NCI-H1417 treated with DMSO at 0.1 percent for 48 hours (cell line): ENCODE measurements at regions not wholly inside any gene's neighbourhood (a gene's known extent, or its start where the extent isn't known, plus 50 kb on each side); places are given as distances from the start of the nearest gene placed in this dataset.
"Not testable (repeated sequence)": the region's sequence is repeated elsewhere in the genome, so short reads cannot be mapped to it uniquely, and the experiment has no call there.

Experiments used
- DNase-seq: peaks from one replicate; lab custom pipeline; 2025; lab: John Stamatoyannopoulos, UW

DNA sequence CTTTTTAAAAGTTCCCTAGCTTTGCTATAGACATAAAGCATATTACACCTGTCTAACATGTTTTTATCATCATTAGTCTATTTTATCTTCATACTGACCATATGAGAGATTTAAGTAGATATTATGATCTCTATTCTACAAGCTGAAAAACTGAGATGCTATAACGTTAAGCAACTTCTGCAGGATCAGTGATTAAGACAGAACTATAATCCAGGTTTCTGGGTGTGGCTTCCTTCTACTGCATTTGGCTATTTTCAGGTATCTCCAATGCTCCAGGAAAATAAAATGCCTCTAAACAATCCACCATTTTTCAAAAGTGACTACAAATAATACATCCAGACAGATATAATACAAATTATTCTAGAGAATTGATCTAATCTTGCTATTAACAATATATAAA is 53.4 kb downstream of the RGS2 start:
- no peak for DNase-seq

DNA sequence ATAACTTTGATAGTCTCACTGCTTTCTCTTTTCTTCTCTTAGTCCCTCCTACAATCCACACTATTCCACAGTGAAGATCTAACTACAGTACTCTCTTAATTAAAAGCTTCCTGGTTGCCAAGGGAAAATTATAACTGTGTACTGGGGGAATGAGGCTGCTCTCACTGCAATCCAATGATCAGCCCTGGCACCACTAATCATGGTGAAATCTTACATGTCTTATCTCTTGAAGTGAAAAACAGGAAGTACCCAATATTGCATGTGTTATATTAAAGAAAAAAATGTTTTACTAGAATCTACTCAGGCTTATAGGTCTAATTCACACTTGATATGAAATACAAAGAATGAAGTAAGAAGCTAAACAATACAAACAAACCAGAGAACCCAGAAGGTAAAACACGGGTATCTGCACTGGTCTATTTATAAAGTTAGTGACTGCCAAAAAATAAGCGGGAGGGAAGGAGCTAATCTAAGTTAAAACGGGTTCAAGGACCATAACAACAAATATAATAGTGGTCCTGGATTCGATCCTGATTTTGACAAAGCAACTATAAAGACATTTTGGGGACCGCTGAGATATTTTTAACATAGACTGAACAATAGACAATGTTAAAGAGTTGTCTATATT is 57.5 kb downstream of the RGS2 start:
- no peak for DNase-seq

DNA sequence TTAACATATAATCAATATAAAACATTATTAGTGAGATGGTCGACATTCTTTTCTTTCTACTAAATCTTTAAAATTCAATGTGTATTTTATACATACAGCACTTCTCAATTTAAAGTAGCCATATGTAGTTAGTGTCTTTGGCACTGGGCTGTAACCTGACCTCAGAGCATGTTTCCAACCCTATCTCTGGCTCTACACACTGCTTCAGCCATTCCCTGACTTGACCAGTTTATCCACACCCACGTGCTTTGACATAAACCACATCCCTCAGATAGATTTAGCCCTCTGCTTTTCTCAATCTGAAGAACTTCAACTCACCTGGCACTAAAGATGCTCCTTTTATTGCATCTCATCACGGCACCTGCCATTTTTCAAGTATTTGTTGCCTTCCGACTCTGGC is 58.3 kb downstream of the RGS2 start:
- no peak for DNase-seq

DNA sequence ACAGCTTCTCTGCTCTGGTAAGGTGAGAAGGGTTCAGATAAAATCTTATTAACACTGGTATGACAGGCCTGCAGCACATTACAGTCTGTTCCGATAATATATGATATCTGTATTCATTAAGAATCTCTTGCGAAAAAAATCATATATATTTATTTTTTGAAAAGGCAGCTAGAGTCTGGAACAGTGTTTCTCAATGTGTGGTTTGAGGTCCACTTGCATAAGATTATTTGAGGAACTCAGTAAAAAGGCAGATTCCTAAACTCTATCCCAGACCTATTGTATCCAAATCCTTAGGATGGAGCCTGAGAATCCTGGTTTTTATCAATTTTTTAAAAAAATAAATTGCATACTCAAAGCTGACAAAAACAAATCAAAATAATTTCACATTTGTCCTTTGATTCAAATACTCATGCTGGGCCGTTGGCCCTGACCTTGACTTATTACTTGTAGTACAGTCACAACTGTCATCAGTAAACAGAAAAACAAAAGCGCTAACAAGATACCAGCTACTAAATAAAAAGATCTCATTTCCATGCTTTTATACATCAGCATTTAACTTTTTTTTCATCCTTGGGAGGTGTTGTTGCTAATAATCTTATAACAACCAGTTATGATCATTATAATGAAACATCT is 60.6 kb downstream of the RGS2 start:
- no peak for DNase-seq

GRCh38 chr1:192872010-192872409 is 63.2 kb downstream of the RGS2 start:
- no peak for DNase-seq

DNA sequence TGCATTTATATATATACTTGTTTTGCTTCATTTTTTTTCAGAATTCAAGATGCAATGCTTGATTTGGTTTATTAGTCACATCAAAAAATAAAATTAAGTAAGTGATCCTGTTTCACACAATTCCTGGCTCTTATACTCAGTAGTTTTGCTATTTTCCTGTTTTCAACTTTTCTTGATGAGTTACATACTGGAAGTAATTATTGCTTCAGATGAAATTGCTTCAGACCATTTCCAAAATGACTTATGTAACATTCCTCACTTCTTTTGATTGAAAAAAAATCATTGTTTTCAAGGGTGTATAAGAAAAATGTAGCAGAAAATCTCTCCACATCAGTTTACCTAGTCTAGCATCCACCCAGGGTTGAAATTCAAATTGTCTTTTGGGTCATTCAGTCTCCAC is 65.0 kb downstream of the RGS2 start:
- no peak for DNase-seq

- no peak for DNase-seq
Observed at GRCh38 chr1:192876633-192877032, 67.8 kb downstream of the RGS2 start.

- no peak for DNase-seq
Observed at GRCh38 chr1:192877283-192877886, 68.5 kb downstream of the RGS2 start.

DNA sequence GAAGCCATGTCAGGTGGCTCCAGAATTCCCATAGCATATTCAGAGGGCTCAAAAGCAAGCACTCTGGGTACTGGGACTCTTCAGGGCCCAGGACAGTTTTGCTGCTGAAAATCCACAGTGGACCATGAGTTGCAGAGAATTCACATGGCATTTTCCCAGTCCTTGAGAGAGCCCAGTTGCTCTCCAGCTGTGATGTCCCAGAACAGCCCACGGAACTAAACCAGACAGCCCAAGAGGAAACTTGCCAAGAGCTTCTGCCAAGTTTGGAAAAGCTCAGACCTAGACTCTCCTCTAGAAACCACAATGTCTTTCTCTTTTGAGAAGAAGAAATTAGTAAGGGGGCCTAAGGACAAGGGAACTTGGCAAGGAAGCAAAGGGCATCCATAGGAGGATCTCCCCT is 69.4 kb downstream of the RGS2 start:
- no peak for DNase-seq

GRCh38 chr1:192879406-192879805 is 70.6 kb downstream of the RGS2 start:
- no peak for DNase-seq

DNA sequence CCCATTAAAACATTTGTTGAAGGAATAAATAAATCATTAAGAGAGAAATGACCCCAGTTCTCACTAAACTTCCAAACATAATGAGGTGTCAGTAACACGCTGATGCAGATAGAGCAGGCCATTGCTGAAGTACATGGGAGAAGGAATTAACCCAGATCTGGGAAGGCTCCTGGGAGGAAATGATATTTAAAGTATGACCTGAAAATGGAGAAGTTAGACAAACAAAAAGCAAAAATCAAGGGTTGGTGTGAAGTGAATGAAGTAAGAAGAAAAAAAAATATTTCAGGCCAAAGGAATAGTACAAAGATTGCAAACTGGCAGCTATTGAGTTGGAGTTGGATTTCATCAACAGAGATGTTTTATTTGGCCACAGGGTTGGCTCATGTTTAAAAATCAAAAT is 71.4 kb downstream of the RGS2 start:
- DNase-seq, result no peak

- DNase-seq, result no peak
Observed at GRCh38 chr1:192884241-192884640, 75.4 kb downstream of the RGS2 start.

DNA sequence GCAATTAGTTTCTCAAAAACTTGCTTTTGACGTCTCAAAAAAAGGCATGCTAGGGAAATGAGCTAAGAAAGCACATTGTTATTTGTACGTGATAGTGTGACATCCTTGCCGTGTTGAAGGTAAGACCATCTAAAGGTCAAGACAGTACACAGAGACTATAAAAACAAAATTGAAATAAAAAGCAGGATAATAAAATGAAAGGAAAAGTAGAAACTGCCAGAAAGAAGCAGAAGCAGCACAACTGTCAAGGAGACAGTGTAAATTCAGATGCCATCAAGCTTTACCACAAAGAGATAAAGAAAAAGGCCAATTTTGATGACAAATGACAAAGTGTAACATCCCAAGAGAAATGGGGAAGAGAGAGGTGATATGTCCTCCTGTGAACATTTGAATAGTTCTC is 76.5 kb downstream of the RGS2 start:
- DNase-seq, result not testable (repeated sequence)

DNA sequence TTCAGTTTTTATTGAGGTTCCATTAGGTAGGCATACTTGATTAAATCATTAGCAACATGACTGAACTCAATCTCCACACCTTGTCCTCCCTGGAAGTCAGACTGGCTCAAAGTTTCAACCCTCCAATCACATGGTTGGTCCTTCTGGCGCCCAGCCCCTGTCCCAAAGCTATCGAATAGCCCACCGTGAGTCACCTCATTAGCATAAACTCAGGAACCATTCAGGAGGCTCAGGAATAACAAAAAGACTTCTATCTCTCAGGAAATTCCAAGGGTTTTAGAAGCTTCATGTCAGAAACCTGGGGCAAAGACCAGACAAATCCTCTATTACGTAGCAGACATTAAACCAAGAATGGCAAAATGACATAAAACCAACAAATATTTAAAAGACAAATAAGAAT is 78.6 kb downstream of the RGS2 start:
- no peak for DNase-seq

DNA sequence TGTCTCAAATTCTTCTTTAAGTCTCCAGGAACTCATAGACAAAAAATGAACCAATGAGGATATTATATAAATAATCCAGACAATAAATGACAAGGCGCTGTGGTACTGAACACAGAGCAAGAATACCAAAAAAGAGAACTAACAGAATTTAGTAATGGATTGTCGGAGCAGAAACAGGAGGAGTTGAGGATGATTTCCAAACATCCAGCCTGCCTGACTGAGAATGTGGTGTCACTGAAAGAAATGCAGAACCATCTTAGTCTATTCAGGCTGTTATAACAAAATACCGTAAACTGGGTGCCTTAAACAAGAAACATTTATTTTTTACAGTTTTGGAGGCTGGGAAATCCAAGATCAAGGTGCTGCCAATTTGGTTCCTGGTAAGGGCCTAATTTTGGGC is 79.7 kb downstream of the RGS2 start:
- no peak for DNase-seq

GRCh38 chr1:192889082-192889481 is 80.2 kb downstream of the RGS2 start:
- no peak for DNase-seq

DNA sequence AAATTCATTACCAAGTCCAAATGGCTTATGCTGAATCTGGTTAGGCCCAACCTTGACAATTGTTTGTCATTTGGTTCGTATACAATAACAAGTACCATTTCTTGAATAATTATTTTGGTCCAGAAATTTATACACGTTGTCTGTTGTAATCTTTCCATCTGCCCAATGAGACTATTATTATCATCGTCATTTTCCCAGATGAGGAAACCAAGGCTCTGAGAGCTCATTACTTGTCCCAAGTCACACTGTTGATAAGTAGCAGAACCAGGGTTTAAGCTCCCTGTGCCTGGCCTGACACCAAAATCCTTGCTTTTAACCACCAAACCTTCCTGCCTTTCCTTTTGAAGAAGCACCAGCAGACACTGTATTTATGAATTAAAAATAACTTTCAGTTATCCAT is 81.3 kb downstream of the RGS2 start:
- DNase-seq, result no peak

- DNase-seq, result no peak
Observed at GRCh38 chr1:192892934-192893333, 84.1 kb downstream of the RGS2 start.

GRCh38 chr1:192895487-192895886 is 86.6 kb downstream of the RGS2 start:
- not testable (repeated sequence) for DNase-seq

DNA sequence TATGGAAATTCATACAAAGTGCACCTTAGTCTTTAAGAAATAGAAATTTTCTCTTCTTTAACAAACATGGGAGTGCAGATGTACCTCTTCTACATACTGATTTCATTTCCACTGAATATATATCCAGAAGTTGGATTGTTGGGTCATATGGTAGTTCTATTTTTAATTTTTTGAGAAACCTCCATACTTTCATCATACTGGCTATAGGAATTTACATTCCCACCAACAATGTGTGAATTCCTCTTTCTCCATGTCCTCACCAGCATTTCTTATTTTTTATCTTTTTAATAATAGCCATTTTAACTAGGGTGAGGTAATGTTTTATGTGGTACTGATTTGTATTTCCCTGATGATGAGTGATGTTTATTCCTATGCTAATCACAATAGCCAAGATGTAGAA is 87.5 kb downstream of the RGS2 start:
- DNase-seq, result no peak

GRCh38 chr1:192901500-192901899 is 92.7 kb downstream of the RGS2 start:
- DNase-seq, result no peak

GRCh38 chr1:192903142-192903541 is 94.3 kb downstream of the RGS2 start:
- DNase-seq, result peak; percentile 18

DNA sequence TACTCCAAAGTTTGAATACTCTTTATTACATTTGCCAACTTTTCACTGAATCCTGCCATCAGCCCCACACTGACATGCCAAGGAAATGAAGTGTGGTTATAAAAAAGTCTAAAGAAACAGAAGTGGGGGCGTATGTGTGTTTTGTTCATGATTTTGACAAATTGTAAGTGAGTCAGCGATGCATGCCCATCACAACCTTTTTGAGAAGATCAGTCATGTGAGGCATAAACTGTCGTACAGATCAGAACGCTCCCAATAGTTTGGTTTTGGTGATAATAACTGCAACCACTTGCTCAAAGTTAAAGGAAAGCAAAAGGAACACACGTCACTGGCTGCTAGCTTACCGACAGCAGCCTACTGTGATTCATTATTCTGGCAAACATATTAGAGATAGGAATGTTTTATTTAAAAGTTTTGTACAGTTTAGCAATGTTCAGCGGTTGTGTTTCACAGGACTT is 95.6 kb downstream of the RGS2 start:
- no peak for DNase-seq

DNA sequence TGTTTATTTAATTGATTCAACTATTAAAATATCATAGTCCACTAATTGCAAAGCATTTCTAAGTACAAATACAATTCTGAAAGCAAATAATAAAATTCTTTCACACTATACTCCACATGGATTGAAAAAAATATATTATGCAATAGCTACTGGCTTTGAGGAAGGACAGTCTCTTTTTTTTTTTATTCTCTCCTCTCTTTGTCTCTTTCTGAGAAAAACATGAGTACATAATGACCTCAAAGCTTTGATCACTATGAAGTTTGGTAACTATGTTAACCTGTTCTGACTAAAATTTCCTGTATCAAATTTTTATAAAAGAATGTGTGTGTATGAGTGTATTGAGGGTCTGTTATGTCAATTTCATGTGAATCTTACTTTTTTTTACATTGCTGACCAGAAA is 96.2 kb downstream of the RGS2 start:
- no peak for DNase-seq
